ENCODE measurements at regions not wholly inside any gene's neighbourhood (a gene's known extent, or its start where the extent isn't known, plus 50 kb on each side); places are given as distances from the start of the nearest gene placed in this dataset.
"Not testable (repeated sequence)": the region's sequence is repeated elsewhere in the genome, so short reads cannot be mapped to it uniquely, and the experiment has no call there.

DNA sequence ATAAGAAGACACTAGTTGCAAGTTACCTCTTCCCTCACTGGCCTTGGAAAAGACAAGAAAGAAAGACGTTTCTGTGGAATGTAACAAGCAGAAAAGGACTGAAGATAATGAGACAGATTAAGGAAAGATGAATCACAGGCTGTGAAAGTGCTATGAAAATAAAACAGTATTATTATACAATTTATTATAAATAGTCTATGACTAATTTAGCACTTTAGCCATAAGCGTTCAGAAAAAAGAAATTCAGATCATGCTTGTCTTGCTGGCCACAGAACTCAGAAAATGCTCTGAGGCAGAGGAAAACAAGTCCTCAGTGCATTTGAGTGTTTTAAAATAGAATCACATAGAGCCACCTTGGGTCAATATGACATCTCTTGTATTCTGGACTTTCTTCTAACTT, 174.8 kb upstream of the NBPF9 start:
- DNase-seq (ENCODE audit: low read depth in 2 of 2): not testable (repeated sequence)

- DNase-seq (ENCODE audit: low read depth in 2 of 2): not testable (repeated sequence)
Observed at GRCh38 chr1:149279015-149279414, 175.7 kb upstream of the NBPF9 start.

GRCh38 chr1:149279512-149279911, 176.2 kb upstream of the NBPF9 start:
- not testable (repeated sequence) for DNase-seq (ENCODE audit: low read depth in 2 of 2)

- DNase-seq (ENCODE audit: low read depth in 2 of 2): not testable (repeated sequence)
Observed at GRCh38 chr1:149284773-149285172, 181.4 kb upstream of the NBPF9 start.

DNA sequence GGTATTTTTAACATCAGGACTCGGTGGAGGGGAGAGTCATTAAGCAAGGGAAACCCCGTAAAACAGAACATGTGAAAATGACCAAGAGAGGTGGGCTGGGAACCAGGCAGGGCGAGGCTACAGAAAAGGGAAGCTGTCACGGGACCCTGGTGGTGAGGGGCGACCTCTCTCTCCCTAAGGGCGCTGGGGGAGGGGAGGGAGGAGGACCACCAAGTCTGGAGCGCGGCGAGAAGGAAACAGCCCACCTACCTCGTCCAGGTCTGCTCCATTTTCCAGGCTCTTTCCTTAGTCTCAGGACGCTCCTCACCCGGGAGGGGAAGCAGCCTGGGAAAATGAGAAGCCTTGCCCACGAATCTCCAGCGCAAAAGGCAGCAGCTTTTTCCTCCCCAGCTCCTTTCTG, 181.9 kb upstream of the NBPF9 start:
- not testable (repeated sequence) for DNase-seq (ENCODE audit: low read depth in 2 of 2)

- DNase-seq (ENCODE audit: low read depth in 2 of 2): not testable (repeated sequence)
Observed at GRCh38 chr1:149285638-149286037, 182.3 kb upstream of the NBPF9 start.

GRCh38 chr1:149288580-149288979, 185.2 kb upstream of the NBPF9 start:
- DNase-seq (ENCODE audit: low read depth in 2 of 2): not testable (repeated sequence)

- DNase-seq (ENCODE audit: low read depth in 2 of 2): not testable (repeated sequence)
Observed at GRCh38 chr1:149300478-149301218, 174.2 kb upstream of the NBPF19 start.

DNA sequence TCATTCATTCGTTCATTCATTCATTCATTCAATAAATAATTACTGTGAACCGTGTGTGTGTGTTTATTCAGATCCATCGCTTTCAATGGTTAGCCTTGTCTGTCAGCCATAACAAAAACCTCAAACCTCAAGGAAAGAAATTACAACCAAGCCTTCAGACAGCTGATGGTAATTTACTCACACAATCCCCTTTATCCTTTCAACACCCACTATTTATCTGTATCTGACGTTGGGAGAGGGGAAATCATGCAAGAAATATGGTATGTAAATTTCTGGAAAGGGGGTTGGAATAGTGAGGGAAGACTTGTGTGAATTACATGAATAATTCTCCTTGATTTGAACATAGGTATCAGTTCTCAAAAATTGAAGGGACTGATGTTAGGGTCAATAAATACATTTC, 173.6 kb upstream of the NBPF19 start:
- not testable (repeated sequence) for DNase-seq (ENCODE audit: low read depth in 2 of 2)

DNA sequence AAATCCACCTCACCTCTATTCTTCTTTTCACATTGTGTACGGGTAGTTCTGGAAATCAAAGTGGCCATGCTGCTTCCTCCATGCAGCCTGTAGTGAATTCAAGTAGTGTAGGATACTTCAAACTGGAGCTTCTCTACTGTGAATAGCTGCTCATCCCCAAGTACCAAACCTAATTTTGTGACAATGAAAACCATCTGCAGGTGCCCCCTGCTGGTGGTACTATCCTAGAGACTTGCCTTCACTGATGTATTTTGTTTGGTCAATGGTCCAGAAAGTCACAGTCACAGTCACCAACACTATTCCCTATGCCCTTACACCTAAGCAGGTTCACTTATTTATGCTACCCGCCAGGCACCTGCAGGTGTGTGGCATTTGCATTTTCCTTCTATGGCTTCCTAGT, 170.0 kb upstream of the NBPF19 start:
- not testable (repeated sequence) for DNase-seq (ENCODE audit: low read depth in 2 of 2)

DNA sequence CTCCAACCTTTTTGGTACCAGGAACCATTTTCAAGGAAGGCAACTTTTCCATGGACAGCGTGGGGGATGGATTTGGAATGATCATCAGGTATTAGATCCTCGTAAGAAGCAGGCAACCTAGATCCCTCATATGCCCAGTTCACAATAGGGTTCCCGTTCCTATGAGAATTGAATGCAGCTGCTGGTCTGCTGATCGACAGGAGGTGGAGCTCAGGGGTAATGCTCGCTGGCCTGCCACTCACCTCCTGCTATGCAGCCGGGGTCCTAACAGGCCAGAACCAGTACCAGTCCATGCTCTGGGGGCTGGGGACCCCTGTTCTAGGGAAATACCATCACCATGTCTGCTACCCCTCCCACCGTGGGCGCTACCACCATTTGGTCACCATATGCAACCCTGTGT, 167.2 kb upstream of the NBPF19 start:
- DNase-seq (ENCODE audit: low read depth in 2 of 2): not testable (repeated sequence)

DNA sequence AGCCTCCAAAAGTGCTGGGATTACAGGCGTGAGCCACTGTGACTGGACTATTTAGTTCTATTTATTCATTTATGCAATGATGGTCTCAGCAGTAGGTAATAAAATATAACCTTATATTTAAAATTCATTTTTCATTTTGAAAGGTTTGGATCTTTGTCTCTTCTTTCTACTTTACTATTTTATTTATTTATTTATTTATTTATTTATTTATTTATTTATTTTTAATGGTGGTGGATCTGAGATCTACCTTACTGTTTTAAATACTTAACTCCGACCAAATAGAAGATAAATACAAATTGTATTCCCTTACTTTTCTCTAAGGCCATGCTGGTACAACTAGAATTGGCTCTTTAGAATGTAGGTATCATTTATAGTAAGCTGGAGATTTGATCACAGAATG, 159.9 kb upstream of the NBPF19 start:
- DNase-seq (ENCODE audit: low read depth in 2 of 2): not testable (repeated sequence)

GRCh38 chr1:149320971-149321731, 153.7 kb upstream of the NBPF19 start:
- not testable (repeated sequence) for DNase-seq (ENCODE audit: low read depth in 2 of 2)

GRCh38 chr1:149321732-149322016, 153.2 kb upstream of the NBPF19 start:
- DNase-seq (ENCODE audit: low read depth in 2 of 2): not testable (repeated sequence)

- DNase-seq (ENCODE audit: low read depth in 2 of 2): not testable (repeated sequence)
Observed at GRCh38 chr1:149330081-149330335, 144.8 kb upstream of the NBPF19 start.

DNA sequence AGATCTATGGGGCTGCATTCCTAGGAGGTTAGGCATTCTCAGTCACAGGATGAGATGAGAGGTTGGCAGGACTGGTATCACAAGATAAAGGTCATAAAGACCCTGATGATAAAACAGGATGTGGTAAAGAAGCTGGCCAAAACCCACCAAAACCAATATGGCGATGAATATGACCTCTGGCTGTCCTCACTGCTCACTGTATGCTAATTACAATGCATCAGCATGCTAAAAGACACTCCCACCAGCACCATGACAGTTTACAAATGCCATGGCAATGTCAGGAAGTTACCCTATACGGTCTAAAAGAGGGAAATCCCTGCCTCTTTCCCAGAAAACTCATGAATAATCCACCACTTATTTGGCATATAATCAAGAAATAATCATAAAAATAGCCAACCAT, 138.8 kb upstream of the NBPF19 start:
- not testable (repeated sequence) for DNase-seq (ENCODE audit: low read depth in 2 of 2)

DNA sequence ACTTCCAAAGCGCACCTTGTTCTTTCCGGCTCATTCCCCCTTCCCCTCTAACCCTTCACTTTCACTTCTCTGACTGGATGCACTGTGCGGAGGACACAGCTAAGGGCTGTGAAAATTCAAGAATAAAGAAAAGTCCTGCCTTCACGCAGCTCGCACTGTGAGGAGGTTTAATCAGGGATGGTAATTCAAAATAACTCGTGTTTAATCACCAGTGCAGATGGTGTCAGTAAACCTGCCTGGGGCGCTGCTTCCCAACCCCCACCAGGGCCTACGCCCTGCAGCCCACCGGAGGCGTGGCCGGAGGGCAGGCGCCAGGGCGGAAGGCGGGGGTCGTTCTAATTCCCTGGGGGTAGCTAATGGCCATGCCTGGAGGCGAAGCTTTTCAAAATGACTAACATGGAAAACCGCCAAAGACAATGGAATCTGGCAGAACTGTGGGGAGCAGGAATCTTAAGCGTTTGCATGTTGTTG, 136.6 kb upstream of the NBPF19 start:
- not testable (repeated sequence) for DNase-seq (ENCODE audit: low read depth in 2 of 2)

DNA sequence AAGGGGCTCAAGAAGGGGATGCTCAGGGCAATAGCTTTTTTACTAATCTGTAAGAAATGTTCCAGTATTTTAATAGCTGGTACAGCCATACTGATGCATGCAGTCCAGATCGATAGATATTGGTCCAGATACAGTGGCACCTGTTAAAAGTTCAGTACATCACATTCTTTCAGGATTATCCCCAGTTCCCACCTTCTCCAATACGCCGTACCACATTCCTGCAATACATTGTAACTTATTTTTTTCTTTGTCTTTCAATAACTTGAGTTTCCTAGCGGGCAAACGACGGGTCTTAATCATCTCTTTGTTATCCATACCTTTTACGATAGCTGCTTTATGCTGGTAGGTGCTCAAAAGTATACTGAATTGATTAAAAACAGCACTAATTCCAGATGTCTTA, 136.1 kb upstream of the NBPF19 start:
- not testable (repeated sequence) for DNase-seq (ENCODE audit: low read depth in 2 of 2)

GRCh38 chr1:149349448-149349847, 125.4 kb upstream of the NBPF19 start:
- DNase-seq (ENCODE audit: low read depth in 2 of 2): not testable (repeated sequence)

DNA sequence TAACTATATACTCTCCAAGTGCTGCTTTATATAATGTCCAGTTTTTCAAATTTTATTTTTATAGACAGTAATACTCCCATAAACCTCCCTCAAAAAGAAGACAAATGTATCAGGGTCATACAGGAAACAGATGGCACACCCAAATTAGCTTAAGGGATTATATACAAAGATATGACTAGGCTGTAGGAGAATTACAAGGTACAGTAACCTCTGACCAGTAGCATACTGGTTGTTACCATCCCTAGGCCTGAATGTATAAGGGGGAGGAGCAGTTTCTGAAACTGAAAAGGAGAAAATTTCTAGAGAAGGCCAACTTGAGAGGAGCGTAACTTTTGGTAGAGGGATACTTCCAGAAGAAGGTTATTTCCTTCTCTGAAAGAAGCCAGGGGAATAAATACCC, 122.6 kb upstream of the NBPF19 start:
- not testable (repeated sequence) for DNase-seq (ENCODE audit: low read depth in 2 of 2)

DNA sequence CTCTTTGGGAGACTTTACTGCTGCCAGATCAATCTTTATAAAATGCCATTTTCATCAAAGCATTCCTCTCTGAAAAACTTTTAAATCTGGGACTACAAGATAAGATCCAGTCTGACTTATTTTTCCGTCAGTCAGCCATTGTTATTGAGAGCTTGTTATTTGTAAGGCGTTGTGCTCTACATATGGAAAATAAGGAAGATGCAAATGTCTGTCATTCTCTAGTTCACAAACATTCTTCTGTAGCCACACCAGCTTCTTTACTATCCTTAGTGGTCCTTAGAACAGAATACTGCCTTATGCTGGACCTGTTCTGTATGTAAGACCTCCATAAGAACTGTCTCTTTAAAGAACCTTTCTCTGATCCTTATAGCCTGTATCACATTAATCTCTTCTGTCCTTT, 120.3 kb upstream of the NBPF19 start:
- not testable (repeated sequence) for DNase-seq (ENCODE audit: low read depth in 2 of 2)

- not testable (repeated sequence) for DNase-seq (ENCODE audit: low read depth in 2 of 2)
Observed at GRCh38 chr1:149355748-149356147, 119.1 kb upstream of the NBPF19 start.

DNA sequence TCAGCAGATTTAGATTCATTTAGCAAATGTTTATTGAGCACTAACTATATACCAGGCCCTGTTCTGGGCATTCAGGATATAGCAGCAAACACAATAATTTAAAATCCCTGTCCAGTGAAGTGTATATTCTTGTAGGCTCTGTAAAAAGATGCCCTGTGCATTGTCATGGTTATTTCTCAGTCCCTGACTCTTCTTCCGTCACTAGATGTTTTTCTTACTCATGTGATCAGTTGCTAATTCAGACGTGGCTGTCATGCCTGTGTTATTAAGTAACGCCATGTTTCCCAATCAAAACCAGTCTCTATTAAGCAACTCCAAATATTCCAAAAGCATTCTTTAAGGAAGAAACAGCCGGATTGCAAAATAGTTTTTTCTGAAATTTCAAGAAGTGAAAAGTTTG, 118.7 kb upstream of the NBPF19 start:
- not testable (repeated sequence) for DNase-seq (ENCODE audit: low read depth in 2 of 2)
